OCI-LY1 (cell line): ENCODE measurements at regions not wholly inside any gene's neighbourhood (a gene's known extent, or its start where the extent isn't known, plus 50 kb on each side); places are given as distances from the start of the nearest gene placed in this dataset.

Experiments
- H2AFZ ChIP-seq: fragments of 200-600 bp; sonication (generic), shearing (Covaris generic); 2 replicates; pipeline ENCODE4 v1.6.0; 2014; ENCODE audit warnings: antibody characterized with exemption, mild to moderate bottlenecking, low read length
- H3F3A ChIP-seq: fragments of 200-600 bp; sonication (generic), shearing (Covaris generic); 2 replicates; pipeline ENCODE4 v1.6.0; 2014; ENCODE audit warnings: mild to moderate bottlenecking, antibody characterized with exemption, low read length, moderate library complexity; ENCODE audit not compliant: insufficient read depth
- H3K27ac ChIP-seq: fragments of 200-600 bp; sonication (generic); 2 replicates; pipeline ENCODE4 v1.5.1; 2014; ENCODE audit warnings: low read length, mixed run types, mild to moderate bottlenecking, low read depth; ENCODE audit not compliant: poor library complexity, severe bottlenecking
- H3K27me3 ChIP-seq: fragments of 200-600 bp; sonication (generic); 2 replicates; pipeline ENCODE4 v1.6.0; 2014; ENCODE audit warnings: antibody characterized with exemption, mild to moderate bottlenecking, low read length, moderate library complexity; ENCODE audit not compliant: insufficient read depth
- H3K36me3 ChIP-seq: fragments of 200-600 bp; sonication (generic); 2 replicates; pipeline ENCODE4 v1.6.1; 2014; ENCODE audit warnings: mild to moderate bottlenecking, antibody characterized with exemption, low read length, moderate library complexity, mixed read lengths; ENCODE audit not compliant: insufficient read depth
- H3K4me1 ChIP-seq: fragments of 200-600 bp; sonication (generic); 2 replicates; pipeline ENCODE4 v1.5.1; 2014; ENCODE audit warnings: mild to moderate bottlenecking, low read length, moderate library complexity; ENCODE audit not compliant: insufficient read depth, severe bottlenecking
- H3K4me2 ChIP-seq: fragments of 200-600 bp; sonication (generic), shearing (Covaris generic); 2 replicates; pipeline ENCODE4 v1.6.1; 2014; ENCODE audit warnings: low read length
- H3K4me3 ChIP-seq: fragments of 200-600 bp; sonication (generic); 2 replicates; pipeline ENCODE4 v1.5.1; 2014; ENCODE audit warnings: low read length, low read depth, mild to moderate bottlenecking, mixed read lengths; ENCODE audit not compliant: poor library complexity, severe bottlenecking
- H3K79me2 ChIP-seq: fragments of 200-600 bp; shearing (Covaris generic); 2 replicates; pipeline ENCODE4 v1.6.1; 2016; ENCODE audit warnings: mixed run types, low read length, mixed read lengths; ENCODE audit not compliant: insufficient read depth
- H3K9ac ChIP-seq: fragments of 200-600 bp; sonication (generic), shearing (Covaris generic); 2 replicates; pipeline ENCODE4 v1.6.1; 2014; ENCODE audit warnings: mild to moderate bottlenecking, low read length, mixed read lengths
- H3K9me2 ChIP-seq: fragments of 200-600 bp; sonication (generic), shearing (Covaris generic); 2 replicates; pipeline ENCODE4 v1.6.1; 2014; ENCODE audit warnings: low read depth, mild to moderate bottlenecking, low read length, mixed read lengths
- H3K9me3 ChIP-seq: fragments of 200-600 bp; shearing (Covaris generic); 2 replicates; pipeline ENCODE4 v1.6.1; 2014; ENCODE audit warnings: low read length, mixed read lengths
- H4K20me1 ChIP-seq: fragments of 200-600 bp; sonication (generic), shearing (Covaris generic); 2 replicates; pipeline ENCODE4 v1.6.0; 2016; ENCODE audit warnings: mild to moderate bottlenecking, low read length; ENCODE audit not compliant: insufficient read depth
- CTCF ChIP-seq: fragments of 200-600 bp; sonication (generic), shearing (Covaris generic); IDR thresholded peaks from 2 replicates; pipeline ENCODE4 v1.5.1; 2017; ENCODE audit warnings: mild to moderate bottlenecking, antibody characterized with exemption, low read length, moderate library complexity, mixed read lengths
- EZH2 ChIP-seq: fragments of 200-600 bp; sonication (generic), shearing (Covaris generic); IDR thresholded peaks from 2 replicates; pipeline ENCODE4 v1.8.0; 2017; ENCODE audit warnings: borderline replicate concordance, mixed run types, mild to moderate bottlenecking, antibody characterized with exemption, low read length, moderate library complexity, mixed read lengths

GRCh38 chr20:24742436-24742835, 206.6 kb upstream of the CST7 start:
- Histone ChIP-seq H4K20me1 (no peaks in the 10 kb centered on the region), H3K9me3 (no peaks in the 10 kb centered on the region), H3K4me2 (no peak overlapping the region), H3K4me1 (no peaks in the 10 kb centered on the region), H3K9ac (no peak overlapping the region), H3K4me3 (no peak overlapping the region), H3K27ac (no peak overlapping the region), H3K79me2 (no peaks in the 10 kb centered on the region), H2AFZ (no peak overlapping the region), H3K27me3 (0 out of 2 replicates have a peak, but pooled peaks cover 6% of the 10 kb centered on the region), H3F3A (no peaks in the 10 kb centered on the region), H3K9me2 (no peaks in the 10 kb centered on the region), H3K36me3 (no peaks in the 10 kb centered on the region)
- TF ChIP-seq EZH2 (no peak), CTCF (no peak)

- H2AFZ ChIP-seq, result no peak overlapping the region
These were observed 206.1 kb upstream of the CST7 start for GRCh38 chr20:24742989-24743388.

GRCh38 chr20:24743641-24744040, 205.4 kb upstream of the CST7 start:
- Histone ChIP-seq H3K4me3 (no peak overlapping the region), H3K9me2 (no peaks in the 10 kb centered on the region), H3F3A (no peaks in the 10 kb centered on the region), H2AFZ (no peak overlapping the region), H3K9me3 (no peaks in the 10 kb centered on the region), H4K20me1 (no peaks in the 10 kb centered on the region), H3K27ac (no peak overlapping the region), H3K9ac (no peak overlapping the region), H3K4me2 (no peak overlapping the region), H3K79me2 (no peaks in the 10 kb centered on the region), H3K27me3 (0 out of 2 replicates have a peak, but pooled peaks cover 6% of the 10 kb centered on the region), H3K36me3 (no peaks in the 10 kb centered on the region), H3K4me1 (no peaks in the 10 kb centered on the region)
- no peak for TF ChIP-seq CTCF
- no peak for TF ChIP-seq EZH2

More at GRCh38 chr20:24742989-24743388, 206.1 kb upstream of the CST7 start:
- no peaks in the 10 kb centered on the region for H4K20me1 ChIP-seq
- no peak overlapping the region for H3K27ac ChIP-seq
- no peak overlapping the region for H3K4me3 ChIP-seq
- no peaks in the 10 kb centered on the region for H3K79me2 ChIP-seq
- no peaks in the 10 kb centered on the region for H3F3A ChIP-seq
- no peak overlapping the region for H3K9ac ChIP-seq
- H3K4me2 ChIP-seq, result no peak overlapping the region
- H3K4me1 ChIP-seq, result no peaks in the 10 kb centered on the region
- H3K36me3 ChIP-seq, result no peaks in the 10 kb centered on the region
- H3K9me2 ChIP-seq, result no peaks in the 10 kb centered on the region
- 0 out of 2 replicates have a peak, but pooled peaks cover 6% of the 10 kb centered on the region for H3K27me3 ChIP-seq
- no peaks in the 10 kb centered on the region for H3K9me3 ChIP-seq
- TF ChIP-seq CTCF (no peak), EZH2 (no peak)
